ENCODE measurements at regions not wholly inside any gene's neighbourhood (a gene's known extent, or its start where the extent isn't known, plus 50 kb on each side); places are given as distances from the start of the nearest gene placed in this dataset.
"Not testable (repeated sequence)": the region's sequence is repeated elsewhere in the genome, so short reads cannot be mapped to it uniquely, and the experiment has no call there.

DNA sequence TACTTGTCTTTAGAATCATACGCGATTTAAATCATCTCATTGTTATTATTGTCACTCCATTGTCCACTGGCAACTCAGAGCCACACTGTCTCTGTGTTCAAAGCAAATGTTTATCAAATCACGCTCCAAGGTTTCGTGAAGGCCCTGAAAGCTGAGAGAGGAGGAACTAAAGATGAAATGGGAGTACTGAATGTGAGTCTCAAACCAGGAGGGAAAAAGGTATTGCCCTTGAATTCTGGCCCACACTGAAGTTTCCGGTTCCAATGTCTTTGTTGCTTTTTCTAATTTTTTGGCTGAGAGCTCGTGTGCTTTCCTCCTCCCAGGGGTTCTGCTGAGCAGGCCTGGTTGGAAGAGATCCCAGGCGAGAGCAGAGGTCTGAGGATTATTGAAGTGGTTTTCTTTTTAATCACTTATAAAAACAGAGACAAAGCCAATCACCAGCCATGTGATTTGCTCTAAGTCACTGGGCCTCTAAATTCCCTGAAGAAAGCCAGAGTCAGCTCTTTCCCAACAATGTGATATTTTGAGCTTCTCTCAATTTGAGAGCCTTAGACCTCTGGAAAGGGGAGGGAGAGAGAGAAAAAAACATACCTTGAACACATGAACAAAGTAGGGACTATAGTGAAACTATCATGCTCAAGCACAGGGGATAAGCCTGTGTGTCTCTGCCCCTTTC, 420.8 kb upstream of the GRAMD2B start:
- DNase-seq, result no peak

DNA sequence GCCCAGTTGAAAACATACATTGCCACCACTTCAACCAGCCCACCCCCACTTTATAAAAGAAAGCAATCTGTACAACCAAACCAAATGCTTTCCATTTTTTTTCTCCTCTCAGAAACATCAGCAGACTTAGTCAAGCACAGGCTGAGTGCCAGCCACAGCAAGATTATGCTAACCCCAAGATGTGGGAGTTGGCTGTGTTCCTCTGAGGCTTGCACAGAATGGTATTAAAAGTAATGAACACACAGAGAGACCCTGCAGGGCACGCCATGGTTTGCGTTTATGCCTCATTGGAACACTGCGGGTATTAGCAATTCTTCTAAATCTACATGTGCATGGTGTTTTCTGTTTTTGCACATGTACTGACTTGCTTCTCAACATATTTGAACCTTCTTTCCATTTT, 419.9 kb upstream of the GRAMD2B start:
- no peak for DNase-seq

DNA sequence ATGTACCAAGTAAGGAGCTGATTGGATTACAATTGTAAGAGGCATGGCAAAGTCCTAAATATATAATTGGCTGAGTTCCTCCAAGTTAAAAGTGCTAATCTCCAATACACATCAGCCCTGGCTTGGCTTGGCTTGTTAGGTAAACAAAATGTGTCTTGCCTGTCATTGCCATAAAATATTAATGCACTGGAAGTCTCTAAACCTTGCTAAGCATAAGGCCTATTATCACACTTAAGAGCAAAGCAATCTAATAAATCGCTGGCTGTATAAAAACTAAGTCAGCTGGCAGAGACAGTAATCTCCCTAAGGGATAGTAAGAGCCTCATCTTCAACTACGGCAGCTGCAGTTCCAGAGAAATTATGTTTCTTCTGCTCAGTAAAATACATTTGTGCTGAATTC, 418.6 kb upstream of the GRAMD2B start:
- no peak for DNase-seq

DNA sequence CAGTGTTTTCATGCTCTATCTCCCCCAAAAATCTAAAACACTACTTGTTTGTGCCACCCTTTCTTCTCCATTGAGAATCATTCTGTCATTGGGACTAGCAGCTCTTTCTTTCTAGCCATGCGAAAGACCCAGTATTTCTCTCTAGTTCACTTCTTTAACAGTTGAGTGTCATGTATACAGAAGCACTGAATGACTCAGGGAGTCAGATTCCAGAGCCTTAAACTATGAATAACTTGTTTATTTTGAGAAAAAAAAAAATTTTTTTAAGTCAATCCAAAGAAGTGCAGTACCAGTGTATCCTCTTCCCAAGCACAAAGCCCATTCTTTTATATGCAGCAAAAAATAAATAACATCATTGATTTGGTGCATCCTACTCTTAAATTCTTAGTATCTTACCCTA, 415.4 kb upstream of the GRAMD2B start:
- DNase-seq, result no peak

DNA sequence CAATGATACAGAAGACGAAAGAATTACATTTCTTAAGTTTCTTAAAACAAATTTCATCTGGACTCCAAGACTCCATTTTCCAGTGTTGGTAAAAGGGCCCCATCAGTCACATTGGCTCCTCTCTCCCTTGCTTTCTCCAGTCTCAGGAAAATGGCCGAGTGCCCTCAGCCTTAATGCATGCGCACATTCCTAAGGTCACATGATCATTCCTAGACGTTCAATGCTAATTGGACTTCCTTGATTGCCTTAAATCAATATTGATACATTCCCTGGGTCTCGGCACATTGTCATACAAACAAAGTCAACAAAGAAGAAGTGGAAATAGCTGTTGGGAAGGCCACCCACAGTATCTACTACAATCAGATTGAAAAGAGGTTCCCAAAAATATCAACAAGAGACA, 413.6 kb upstream of the GRAMD2B start:
- no peak for DNase-seq

DNA sequence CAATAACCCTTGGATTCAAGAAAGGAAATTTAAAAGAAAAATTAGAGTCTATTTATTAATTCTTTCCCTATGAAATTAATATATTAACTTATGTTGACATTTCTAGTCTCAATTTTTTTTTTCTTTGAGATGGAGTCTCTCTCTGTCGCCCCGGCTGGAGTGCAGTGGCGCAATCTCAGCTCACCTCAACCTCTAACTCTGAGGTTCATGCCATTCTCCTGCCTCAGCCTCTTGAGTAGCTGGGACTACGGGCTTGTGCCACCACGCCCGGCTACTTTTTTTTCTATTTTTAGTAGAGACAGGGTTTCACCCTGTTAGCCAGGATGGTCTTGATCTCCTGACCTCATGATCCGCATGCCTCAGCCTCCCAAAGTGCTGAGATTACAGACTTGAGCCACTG, 411.7 kb upstream of the GRAMD2B start:
- not testable (repeated sequence) for DNase-seq

DNA sequence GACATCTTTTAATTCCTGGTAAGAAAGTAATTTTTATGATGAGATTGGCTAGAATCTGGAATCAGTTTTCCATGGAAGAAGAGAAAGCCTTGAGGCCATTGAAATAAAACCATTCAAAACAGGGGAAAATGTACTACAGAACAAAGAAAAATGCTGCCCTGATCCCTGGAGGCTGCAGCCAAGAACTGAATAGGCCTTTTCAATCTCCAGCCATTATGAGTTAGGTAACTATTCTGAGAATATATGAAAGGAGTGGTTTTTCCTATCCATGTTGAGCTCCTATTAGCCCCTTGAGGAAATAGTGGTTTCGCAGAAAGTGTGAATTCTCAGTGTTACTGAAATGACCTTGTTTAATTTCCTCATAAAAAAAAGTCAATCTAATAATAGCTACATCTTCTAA, 408.5 kb upstream of the GRAMD2B start:
- DNase-seq, result no peak

DNA sequence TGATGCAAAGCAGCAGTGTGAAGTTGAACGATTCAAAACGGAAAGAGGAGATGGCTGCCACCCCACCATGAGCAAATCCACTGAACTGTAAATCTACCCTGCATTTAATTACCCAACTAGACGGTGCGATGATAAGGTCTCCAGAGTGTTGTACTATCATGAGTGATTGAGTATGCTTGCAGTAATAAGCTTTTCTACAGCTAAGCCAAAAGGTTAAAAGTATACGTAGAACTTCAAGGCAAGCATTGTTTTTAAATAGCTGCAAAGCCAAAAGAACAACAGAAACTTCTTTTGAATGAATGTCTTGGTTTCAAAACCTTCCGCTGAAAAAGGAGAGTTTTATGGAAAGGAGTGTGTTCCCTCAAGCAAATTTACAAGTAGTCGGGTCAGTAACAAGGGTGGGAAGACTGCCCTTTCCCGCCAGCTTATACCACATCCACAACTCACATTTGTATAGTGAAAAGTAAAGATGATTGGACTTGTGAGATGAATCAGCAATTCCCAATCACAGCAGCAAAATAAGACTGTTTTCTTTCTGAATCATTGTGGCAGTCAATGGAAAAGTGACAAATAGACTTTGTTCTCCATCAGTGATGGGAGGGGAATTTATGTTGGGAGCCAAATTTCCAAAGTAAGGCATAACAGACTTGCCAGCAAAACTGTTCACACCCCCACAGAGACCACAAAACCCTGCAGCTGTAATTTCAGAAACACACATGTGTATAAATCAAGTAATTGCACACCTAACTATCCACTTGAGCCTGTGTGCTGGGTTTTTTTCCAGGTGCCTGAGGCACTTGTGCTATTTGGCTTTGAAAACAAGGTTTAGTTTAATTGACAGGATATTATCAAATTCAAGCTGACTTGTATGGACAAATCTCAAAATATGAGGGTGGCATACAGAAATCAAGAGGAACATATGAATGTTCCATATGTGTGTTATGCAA, 407.7 kb upstream of the GRAMD2B start:
- DNase-seq, result no peak

DNA sequence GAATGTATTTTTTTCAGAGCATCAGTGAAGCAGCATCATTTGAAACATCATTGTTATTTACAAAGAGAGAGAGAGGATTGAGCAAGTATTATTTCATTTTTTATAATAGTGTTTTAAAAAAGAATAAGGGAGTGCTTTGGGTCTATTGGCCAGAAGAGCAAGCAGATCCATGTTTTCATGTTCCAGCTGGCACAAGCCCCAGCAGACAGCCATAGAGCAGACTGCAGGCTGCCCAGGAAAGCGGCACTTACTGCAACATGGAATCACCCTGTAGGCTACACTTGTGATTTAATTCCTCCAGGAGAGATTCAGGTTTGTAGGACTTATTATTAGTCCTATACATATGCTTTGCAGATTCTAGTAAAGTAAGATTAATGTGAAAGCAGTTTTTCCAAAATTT, 407.0 kb upstream of the GRAMD2B start:
- no peak for DNase-seq

DNA sequence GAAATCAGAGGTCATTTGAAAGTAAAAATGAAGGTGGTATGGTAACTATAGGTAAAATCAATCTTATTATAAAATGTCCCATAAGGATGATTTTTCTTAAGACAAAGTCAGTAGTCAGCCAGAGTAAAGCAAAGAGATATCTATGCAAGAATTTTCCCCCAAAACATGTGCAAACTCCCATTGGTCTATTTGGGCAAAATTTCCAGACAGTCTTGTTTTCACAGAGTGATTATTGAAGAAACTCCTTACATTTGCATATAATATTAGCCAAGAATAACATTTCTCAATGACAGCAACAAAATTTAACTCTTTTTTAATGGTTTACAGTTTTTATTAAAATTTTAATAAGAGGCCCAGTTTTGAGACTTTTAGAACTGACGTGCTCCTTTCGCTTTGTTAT, 406.1 kb upstream of the GRAMD2B start:
- DNase-seq, result no peak

DNA sequence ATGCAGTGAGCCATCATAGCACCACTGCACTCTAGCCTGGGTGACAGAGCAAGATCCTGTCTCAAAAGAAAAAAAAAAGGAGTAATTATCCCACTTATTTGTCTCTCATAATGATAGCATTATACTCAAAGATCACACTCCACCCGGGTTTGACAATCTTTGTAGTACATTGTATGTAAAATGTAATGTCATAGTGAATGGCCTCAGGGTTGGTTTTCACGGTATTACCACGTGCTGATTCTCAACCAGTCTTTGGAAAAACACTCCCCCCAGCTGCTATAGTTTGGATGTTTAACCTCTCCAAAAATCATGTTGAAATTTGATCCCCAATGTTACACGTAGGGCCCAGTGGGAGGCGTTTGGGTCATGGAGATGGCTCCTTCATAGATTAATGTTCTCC, 402.4 kb upstream of the GRAMD2B start:
- no peak for DNase-seq

DNA sequence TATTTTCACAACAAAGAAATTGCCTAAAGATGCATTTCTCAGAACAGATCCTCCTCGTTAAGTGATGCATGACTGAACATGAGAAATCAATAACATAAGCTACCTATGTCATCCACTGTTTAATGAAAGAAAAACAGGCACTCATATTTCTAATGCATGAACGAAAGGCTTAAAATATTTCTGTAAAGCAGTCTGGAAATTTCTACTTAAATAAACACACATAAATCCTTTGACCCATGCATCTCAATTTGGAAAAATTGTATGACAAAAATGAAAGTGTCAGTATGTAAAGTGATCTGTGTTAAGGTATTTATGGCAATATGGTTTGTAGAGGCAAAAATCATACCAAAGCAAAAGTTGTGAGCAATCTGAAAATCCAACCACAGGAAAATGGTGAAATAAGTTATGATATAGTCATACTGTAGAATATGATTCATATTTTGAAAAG, 399.2 kb upstream of the GRAMD2B start:
- no peak for DNase-seq

DNA sequence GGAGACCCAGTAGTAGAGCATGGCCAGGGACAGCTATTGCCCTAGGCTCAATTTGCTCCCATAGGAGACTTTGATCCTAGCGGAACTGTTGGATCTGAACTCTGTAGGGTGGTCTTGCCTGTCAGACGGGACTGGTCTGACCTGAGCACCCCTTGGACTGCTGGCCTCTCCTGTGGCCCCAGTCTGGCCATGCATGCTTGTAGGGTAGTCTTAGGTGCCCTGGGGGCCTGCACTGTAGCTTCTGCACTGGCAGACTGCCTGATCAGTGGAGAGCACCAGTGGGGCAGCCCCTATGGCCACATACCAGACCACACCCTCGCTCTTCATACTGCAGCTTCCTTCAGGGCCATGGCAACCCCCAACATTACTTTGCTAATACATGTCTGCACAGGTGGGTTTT, 396.1 kb upstream of the GRAMD2B start:
- no peak for DNase-seq

DNA sequence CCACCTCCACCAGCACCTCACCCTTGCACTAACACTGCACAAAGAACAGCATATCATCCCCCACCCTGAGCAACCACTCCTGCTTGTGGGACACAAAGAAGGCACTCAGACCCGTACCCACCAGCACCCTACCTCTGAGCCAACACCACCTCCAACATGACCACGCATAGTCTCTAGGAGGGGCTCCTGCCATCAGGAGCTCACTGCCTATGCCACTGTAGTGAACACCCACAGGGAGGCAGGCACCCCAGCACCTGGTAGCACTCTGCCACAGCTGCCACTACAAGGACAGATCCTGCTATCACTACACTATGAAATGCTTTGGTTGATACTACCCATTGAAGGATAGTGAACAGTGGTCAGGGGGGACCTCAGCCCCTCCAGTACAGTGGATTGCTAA, 395.6 kb upstream of the GRAMD2B start:
- DNase-seq, result no peak

DNA sequence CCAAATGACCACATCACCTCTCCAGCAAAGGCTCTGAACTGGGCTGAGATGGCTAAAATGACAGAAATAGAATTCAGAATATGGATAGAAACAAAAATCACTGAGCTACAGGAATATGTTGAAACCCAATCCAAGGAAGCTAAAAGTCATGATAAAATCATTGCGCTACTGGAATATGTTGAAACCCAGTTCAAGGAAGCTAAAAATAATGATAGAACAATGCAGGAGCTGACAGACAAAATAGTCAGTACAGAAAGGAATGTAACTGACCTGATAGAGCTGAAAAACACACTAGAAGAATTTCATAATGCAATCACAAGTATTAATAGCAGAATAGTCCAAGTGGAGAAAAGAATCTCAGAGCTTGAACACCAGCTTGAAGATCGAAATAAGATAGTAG, 394.9 kb upstream of the GRAMD2B start:
- no peak for DNase-seq

DNA sequence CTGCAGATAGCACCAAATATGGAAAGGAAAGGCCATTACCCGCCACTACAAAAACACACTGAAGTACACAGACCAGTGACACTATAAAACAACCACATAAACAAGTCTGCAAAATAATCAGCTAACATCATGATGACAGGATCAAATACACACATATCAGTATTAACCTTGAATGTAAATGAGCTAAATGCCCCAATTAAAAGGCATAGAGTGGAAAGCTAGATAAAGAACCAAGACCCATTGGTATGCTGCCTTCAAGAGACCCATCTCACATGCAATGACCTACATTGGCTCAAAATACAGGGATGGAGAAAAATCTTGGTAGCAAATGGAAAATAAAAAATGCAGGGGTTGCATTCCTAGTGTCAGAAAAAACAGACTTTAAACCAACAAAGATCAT, 393.9 kb upstream of the GRAMD2B start:
- not testable (repeated sequence) for DNase-seq

DNA sequence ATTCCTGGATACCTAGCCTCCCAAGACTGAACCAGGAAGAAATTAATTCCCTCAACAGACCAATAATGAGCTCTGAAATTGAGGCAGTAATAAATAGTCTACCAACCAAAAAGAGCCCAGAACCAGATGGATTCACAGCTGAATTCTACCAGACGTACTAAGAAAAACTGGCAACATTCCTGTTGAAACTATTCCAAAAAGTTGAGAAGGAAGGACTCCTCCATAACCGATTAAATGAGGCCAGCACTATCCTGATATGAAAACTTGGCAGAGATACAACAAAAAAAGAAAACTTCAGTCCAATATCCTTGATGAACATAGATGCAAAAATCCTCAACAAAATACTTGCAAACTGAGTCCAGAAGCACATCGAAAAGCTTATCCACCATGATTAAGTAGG, 392.5 kb upstream of the GRAMD2B start:
- DNase-seq, result no peak

DNA sequence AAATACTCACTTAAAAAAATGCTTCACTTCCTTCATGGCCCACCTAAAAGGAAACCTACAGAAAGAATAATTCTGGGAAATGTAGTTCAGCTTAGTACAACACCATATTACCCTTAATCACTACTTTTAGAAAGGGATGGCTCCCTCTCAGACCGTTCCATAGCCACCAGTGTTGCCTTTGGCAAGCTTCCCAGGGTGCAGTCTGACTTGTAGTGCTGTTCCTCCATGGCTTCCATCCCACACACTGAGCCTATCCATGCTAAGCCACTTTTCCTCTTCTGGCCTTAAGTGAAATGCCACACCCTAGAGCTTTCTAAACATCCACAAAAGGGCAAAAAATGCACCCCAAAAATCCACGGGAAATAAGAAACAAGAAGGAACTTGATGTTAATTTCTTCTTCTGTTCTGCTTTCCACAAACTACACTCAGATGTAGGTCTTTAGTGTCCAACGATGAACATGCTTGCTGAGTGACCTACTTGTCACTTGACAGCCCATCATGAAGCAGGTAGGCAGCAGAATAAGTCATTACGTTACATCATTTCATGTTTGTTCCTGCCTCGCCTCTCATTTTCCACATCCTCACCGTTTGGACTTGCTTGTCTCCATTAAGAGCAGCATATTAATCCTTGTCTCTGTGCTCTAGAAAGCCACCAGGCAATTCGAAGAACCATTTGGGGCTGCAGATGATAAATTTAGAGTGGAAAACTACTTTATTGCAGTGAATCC, 391.1 kb upstream of the GRAMD2B start:
- DNase-seq, result no peak

DNA sequence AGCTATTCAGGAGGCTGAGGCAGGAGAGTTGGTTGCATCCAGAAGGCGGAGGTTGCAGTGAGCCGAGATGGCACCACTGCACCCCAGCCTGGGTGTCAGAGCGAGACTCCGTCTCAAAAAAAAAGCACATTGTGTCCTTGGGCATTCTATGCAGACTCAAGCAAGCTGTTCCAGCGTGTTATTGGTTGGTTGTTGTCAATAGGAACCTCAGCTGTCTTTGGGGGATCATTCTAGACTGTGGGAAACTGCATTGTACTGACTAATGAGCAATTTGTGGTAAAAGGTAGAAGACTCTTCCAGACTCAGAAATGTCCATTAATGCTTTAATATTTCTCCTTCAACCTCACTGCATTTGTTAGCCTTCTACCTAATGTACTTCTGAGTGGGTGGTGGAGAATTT, 379.5 kb upstream of the GRAMD2B start:
- DNase-seq, result no peak

DNA sequence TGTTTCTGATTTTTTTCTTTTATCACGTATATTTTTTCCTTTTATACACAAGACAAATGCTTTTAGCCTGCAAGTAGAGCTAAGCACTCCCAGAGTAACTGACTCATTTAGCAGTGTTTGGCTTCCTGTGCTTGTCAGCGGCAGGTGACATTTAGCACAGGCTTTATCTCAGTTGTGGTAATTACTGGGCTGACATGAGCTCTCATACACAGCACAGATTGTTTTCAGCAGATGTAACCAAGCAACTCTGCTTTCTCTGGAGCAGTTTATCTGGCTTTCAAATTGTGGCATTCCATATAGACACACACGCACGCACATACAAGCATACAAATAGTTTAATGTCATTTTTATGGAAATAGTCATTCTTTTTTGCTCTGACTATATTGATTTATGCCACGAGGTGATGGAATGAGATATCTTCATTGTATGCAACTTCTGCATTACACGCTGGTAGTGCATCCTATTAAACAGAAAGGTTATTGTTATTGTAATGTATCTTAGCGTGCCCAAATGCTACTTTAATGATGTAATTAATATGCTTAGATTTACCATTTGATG, 379.0 kb upstream of the GRAMD2B start:
- DNase-seq, result no peak

DNA sequence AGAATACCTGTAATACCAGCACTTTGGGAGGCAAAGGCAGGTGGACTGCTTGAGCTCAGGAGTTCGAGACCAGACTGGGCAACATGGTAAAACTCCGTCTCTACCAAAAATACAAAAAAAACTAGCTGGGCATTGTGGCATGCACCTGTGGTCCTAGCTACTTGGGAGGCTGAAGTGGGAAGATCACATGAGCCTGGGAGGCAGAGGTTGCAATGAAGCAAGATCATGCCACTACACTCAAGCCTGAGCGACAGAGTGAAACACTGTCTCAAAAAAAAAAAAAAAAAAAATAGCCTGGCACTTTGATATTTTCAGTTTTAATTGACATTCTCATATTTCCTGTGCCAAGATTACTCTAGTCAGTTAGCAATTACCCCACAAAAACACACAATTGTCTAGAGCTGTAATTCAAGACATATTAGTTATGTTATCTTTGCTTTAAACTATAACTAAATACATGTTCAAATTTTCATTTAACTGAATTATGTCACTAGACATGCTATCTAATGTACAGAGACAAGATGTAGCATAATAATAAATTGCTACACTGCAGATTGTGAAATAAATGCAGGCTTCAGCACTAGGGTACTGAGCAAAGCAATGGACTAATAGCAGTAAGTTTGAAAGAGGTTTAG, 378.2 kb upstream of the GRAMD2B start:
- DNase-seq, result no peak

DNA sequence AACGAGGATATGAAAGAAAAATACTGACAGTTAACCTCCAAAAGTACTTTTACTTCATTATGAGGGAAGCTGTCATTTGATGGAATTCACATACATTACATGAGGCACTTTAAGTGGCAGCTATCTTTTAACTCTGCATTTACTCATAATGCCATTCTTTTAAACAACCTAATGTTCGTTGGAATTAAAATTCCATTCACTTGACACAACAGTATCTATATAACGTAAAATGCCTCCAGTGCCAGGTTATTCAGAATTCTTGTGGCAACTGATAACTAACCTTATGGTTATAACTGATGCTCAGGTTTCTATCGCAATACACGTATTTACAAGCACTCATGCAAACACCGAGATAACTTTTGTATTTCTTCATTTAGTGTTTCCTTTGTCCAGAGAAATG, 376.9 kb upstream of the GRAMD2B start:
- no peak for DNase-seq

Measured in activated CD4-positive, CD25-positive, alpha-beta regulatory T cell treated with anti-CD3 and anti-CD28 coated beads, Interleukin-2, amount 50 U/mL, for 72 hours (primary cell).